Amniotic epithelial cell (primary cell): ENCODE measurements at regions not wholly inside any gene's neighbourhood (a gene's known extent, or its start where the extent isn't known, plus 50 kb on each side); places are given as distances from the start of the nearest gene placed in this dataset.
"Not testable (repeated sequence)": the region's sequence is repeated elsewhere in the genome, so short reads cannot be mapped to it uniquely, and the experiment has no call there.

ENCODE experiments used
- DNase-seq: peaks from one replicate; pipeline ENCODE4 v3.0.0-alpha.2; 2010; ENCODE audit warnings: low read depth

GRCh38 chr14:106489112-106489881, 962.9 kb downstream of the TMEM121 start:
- no peak for DNase-seq

DNA sequence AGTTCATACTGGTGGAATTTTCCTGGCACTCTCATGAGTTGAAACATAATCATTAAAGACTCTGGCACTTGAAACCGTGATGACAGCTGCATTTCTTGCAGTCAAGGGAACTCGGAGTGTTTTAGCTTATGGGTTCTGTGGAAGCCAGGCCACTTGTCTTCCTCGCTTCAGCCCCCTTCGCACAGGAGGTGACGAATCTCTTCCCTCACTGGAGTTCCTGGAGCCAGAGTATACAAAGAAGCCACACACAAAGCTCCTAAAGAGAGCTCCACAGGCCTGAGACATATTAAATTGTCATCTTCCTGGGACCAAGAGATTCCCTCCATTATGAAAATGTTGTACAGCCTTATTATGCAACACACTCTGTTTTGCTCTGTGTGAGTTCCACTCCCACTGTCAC, 964.1 kb downstream of the TMEM121 start:
- DNase-seq: no peak

DNA sequence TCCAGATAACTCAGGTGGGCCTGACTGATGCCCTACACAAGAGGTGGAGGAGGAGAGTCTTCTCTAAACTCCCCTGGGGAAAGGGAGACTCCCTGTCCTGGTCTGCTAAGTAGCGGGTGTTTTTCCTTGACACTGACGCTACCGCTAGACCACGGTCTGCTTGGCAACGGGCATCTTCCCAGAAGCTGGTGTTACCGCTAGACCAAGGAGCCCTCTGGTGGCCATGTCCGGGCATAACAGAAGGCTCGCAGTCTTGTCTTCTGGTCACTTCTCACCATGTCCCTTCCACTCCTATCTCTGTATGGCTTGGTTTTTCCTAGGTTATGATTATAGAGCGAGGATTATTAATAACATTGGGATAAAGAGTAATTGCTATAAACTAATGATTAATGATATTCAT, 965.5 kb downstream of the TMEM121 start:
- no peak for DNase-seq

DNA sequence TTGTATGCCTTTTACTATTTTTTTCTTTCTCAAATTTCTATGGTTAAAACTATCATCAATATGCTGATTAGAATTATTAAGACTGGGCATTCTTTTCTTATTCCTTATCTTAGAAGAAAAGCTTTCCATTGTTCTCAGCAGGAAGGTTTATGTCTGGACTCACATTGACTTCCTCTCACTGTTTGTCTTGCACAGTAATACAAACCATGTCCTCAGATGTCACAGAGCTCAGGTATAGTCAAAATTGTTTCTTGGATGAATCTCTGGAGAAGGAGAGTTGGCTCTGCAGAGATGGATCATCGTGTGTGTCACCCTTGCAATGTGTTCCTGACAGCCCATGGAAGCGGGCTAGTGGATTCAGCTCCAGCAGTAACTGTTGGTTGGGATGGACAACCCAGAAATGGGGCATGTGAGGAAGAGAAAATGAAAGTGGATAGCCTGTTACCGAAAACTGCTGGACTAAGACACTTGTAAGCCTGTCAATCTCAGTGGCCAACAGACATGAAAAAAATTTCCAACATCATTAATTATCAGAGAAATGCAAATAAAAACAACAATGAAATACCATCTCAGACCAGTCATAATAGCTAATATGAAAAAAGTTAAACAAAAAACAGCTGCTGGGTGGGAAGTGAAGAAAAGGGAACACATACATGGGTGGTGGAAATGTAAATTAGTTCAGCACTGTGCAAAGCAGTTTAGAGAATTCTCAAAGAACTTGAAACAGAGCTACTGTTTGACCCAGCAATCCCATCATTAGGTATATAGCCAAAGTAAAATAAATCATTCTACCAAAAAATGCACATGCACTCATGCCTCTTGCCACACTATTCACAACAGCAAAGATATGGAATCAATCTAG, 967.8 kb downstream of the TMEM121 start:
- DNase-seq: no peak

- DNase-seq: no peak
Observed at GRCh38 chr14:106500571-106500970, 974.2 kb downstream of the TMEM121 start.

GRCh38 chr14:106501898-106502297, 975.5 kb downstream of the TMEM121 start:
- no peak for DNase-seq

DNA sequence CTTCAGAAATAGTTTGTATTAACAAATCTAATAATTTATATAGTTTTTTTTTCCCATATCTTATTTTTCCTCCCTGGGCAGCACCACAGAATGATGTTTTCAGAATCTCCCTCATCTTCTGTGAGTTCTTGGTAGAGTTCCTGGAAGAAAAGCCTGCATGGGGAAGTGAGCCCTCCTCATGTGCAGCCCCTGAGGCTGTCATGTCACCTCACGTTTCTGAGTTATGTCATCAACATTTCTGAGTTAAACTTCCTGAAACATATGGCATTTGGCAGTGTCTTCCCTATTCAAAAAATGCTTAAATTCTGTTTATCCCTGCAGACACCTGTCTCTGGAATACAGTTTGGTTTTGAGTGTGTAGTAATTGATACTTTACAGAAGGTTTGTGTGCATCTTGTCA, 979.0 kb downstream of the TMEM121 start:
- no peak for DNase-seq

GRCh38 chr14:106506881-106507305, 980.5 kb downstream of the TMEM121 start:
- DNase-seq: no peak

- no peak for DNase-seq
Observed at GRCh38 chr14:106507354-106507753, 981.0 kb downstream of the TMEM121 start.

GRCh38 chr14:106508216-106508615, 981.8 kb downstream of the TMEM121 start:
- DNase-seq: no peak

DNA sequence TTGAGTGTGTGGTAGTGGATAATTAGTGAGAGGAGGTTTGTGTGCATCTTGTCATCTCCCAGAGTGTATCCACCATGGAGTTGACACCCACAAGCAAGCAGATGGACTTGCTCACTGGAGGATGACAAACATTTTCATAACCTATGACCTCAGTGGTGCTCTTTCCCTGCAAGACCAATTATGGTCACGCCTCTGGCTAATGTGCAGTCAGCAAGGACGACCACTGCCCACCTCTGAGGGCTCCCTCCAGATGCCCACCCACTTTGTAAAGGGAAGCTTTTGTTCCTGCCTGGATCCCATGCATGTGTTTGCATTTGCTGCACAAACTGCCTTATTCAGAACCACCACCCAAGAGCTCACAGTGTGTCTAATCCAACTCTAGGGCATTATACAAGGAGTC, 982.8 kb downstream of the TMEM121 start:
- no peak for DNase-seq

DNA sequence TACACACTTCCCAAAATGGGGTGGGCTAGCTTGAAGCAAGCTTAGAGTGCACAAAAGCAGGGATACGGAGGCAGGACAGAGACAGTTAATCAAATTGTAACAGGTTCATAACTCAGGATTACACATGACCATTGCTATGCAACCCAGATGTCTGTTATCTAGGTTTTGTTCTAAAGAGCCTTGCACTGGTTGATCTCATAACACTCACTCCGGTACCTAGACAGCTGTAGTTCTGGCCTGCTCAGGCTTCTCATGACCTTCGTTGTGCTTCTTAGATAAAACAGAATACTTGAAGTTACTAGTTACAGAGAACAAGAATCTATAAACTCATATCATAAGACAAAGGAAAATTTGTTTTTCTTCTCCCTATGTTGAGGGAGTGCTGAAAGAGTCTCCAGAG, 983.4 kb downstream of the TMEM121 start:
- DNase-seq: no peak

- no peak for DNase-seq
Observed at GRCh38 chr14:106511006-106511799, 984.8 kb downstream of the TMEM121 start.

DNA sequence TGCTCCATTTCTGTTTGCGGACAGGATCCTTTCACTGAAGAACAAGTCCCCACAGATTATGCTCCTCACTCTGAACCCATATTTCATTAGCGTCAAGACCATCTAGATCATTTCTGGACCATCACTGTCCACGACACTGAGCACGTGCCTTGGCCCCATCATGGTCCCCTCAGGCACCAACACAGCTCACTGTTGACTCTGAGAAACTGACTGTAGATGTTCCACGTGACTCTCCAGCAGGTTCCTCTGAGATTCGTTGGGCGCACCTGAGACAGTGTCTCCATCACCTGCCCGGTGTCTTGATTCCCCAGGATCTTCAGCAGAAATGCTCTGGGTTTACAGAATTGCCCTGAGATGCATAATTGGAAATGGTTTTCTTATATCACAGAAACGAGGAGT, 985.4 kb downstream of the TMEM121 start:
- DNase-seq: no peak

DNA sequence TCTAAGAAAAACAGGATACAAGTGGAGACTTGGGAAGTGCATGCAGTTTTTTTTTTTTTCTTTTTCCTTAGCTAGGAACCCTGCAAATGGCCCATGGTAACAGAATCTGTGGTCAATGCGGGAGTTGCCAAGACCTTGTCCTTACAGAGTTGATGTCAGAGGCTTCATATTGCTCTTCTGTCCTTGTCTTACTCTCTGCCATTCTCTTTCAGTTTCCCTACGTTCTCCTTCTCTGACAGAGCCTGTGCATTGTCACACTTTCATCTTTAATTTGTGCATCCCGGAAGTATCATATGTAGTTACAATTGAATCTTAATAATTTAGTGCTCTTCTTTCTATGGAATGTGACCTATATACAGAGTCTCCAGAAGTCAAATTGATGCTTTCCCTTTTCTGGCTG, 986.9 kb downstream of the TMEM121 start:
- DNase-seq: no peak

DNA sequence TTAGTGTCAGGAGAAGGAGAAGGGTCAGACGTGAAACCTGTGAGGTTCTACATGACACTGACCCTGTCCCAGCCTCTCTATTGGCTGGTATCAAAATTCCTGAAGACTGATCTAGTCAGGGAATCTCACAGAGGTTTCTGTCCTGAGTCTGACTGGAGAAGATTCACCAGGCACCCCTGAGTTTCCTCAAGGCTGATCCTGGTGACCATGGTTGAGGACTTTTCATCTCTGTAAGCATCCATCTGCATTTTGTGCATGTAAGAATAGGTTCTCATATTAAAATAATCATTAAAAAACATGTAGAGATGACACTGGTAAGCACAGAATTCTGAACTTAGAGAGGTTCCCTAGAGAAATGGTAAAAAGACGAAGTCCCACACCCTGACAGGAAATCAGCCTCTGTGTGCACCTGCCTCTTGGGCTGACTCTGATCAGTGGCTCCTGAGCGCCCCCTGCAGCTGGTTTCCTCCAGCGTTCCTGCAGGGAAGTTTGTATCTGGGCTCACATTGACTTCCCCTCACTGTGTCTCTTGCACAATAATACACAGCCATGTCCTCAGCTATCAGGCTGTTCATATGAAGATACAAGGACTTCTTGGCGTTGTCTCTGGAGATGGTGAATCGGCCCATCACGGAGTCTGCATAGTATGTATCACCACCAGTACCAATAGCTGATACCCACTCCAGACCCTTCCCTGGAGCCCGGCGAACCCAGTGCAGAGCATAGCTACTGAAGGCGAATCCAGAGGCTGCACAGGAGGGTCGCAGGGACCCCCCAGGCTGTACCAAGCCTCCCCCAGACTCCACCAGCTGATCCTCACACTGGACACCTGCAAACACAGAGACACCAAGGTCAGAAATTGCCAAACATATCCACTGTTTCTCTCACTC, 991.9 kb downstream of the TMEM121 start:
- DNase-seq: no peak

- not testable (repeated sequence) for DNase-seq
Observed at GRCh38 chr14:106522118-106522517, 995.7 kb downstream of the TMEM121 start.

DNA sequence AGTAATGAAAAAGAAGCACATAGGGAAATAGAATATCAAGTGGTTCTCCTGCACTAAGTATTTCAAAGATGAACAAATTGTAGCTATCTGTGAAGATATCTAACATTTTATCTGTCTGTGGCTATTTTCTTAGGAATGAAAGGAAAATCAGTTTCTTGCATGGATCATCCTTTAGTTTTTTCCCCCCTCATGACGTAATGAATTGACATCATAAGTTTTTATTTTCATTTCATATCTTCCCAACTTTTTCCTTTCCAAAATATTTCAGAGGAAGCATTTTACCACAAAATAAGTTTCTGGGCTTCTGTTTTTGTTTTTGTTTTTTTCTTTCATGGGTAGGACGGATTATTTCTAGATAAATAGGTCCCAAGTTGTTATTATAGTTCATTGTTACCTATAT, 996.6 kb downstream of the TMEM121 start:
- no peak for DNase-seq

- no peak for DNase-seq
Observed at GRCh38 chr14:106528717-106529116, 1002.3 kb downstream of the TMEM121 start.

DNA sequence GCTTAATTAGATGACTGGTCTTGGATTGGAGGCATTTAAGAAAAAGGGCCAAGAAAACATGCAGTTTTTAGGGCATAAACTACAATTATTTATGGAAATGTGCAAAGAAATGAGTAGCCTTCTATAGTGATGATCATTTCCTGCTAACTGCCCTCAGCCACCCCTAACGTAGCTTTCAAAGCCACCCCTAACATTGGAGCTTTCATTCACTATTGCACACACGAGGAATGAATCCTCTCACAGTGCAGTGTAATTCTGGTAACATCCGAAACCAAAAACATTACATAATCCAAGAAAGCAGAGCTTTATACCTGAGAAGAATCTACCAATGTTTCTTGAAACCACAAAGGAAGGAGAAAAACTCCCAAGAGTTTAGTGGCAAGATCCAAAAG, 1003.6 kb downstream of the TMEM121 start:
- DNase-seq: no peak

GRCh38 chr14:106530423-106531107, 1004.2 kb downstream of the TMEM121 start:
- no peak for DNase-seq
